Cardiac fibroblast (primary cell): ENCODE measurements at regions not wholly inside any gene's neighbourhood (a gene's known extent, or its start where the extent isn't known, plus 50 kb on each side); places are given as distances from the start of the nearest gene placed in this dataset.

Source experiments
- DNase-seq, 2 donors: peaks; one replicate each; pipeline versions ENCODE4 v3.0.0 to v3.0.0-alpha.2; 2010; ENCODE audit warnings: low read depth in 2 of 2
- H3K4me3 ChIP-seq, 2 donors: replicated peaks in 1 of 2; 1 replicate in 1 of 2; 2 replicates in 1 of 2; pipeline ENCODE4 v1.5.1; 2011; ENCODE audit warnings: low read depth in 2 of 2, low read length in 2 of 2, mild to moderate bottlenecking in 2 of 2, moderate library complexity in 1 of 2
- CTCF ChIP-seq: IDR thresholded peaks from one replicate; pipeline ENCODE4 v1.5.1; 2011; ENCODE audit warnings: low read depth, mild to moderate bottlenecking, low read length, inconsistent platforms

GRCh38 chr3:26418553-26418952 lies 204.0 kb upstream of the LRRC3B start:
- TF ChIP-seq CTCF: no peak
- no peak for DNase-seq
- no peak overlapping the region for H3K4me3 ChIP-seq

- DNase-seq: no peak
- no peak overlapping the region for H3K4me3 ChIP-seq
- no peak for TF ChIP-seq CTCF
These were observed 200.2 kb upstream of the LRRC3B start for GRCh38 chr3:26422415-26422814.

GRCh38 chr3:26425076-26425475 lies 197.5 kb upstream of the LRRC3B start:
- no peak for TF ChIP-seq CTCF
- H3K4me3 ChIP-seq: no peak overlapping the region

GRCh38 chr3:26428992-26429391 lies 193.6 kb upstream of the LRRC3B start:
- no peak for TF ChIP-seq CTCF
- DNase-seq: no peak
- H3K4me3 ChIP-seq: no peak overlapping the region

More at GRCh38 chr3:26425076-26425475, 197.5 kb upstream of the LRRC3B start:
- DNase-seq: no peak

GRCh38 chr3:26437678-26438077 lies 184.9 kb upstream of the LRRC3B start:
- TF ChIP-seq CTCF: no peak
- H3K4me3 ChIP-seq: no peak overlapping the region
- peak in 1 of 2 donors; percentile 63 for DNase-seq

GRCh38 chr3:26438325-26438940 lies 184.1 kb upstream of the LRRC3B start:
- TF ChIP-seq CTCF: no peak
- H3K4me3 ChIP-seq: no peak overlapping the region
- no peak for DNase-seq
